ENCODE measurements at regions not wholly inside any gene's neighbourhood (a gene's known extent, or its start where the extent isn't known, plus 50 kb on each side); places are given as distances from the start of the nearest gene placed in this dataset.

DNA sequence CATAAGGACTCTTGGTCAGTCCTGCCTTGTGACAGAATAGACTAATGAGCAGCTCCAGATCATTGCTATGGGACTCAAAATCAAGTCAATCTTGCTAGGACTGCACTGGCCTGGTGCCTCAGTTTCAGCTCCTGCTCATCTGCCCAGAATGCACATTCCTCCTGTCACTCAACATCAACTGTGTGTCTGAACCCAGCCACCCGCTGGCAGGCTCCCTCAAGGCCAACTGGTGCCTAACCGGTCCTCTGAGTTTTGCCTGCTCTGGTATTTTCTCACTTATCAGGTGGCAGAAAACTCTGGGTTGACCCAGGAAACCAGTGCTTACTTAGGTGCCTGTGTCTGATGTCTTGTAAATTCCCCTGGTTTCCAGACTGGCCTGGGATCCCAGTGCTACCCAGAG, 297.7 kb downstream of the DHX35 start:
- no peaks in the 10 kb centered on the region for H3K4me1 ChIP-seq
- H3K36me3 ChIP-seq (replicated peaks in 1 of 2; ENCODE audit: insufficient read depth in 1 of 2, low read depth in 2 of 2): no peaks in the 10 kb centered on the region
- TF ChIP-seq, protein P1, sequence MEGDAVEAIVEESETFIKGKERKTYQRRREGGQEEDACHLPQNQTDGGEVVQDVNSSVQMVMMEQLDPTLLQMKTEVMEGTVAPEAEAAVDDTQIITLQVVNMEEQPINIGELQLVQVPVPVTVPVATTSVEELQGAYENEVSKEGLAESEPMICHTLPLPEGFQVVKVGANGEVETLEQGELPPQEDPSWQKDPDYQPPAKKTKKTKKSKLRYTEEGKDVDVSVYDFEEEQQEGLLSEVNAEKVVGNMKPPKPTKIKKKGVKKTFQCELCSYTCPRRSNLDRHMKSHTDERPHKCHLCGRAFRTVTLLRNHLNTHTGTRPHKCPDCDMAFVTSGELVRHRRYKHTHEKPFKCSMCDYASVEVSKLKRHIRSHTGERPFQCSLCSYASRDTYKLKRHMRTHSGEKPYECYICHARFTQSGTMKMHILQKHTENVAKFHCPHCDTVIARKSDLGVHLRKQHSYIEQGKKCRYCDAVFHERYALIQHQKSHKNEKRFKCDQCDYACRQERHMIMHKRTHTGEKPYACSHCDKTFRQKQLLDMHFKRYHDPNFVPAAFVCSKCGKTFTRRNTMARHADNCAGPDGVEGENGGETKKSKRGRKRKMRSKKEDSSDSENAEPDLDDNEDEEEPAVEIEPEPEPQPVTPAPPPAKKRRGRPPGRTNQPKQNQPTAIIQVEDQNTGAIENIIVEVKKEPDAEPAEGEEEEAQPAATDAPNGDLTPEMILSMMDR (IDR thresholded peaks at IDR 0.05): no peak
- TF ChIP-seq POLR2A (IDR thresholded peaks at IDR 0.05): no peak
- no peaks in the 10 kb centered on the region for H3K27me3 ChIP-seq
- ATAC-seq: no peak
- no peak for DNase-seq
- 21 to 57% methylated on average over 2 of the region's 2 CpGs for WGBS, 2 donors
- H3K9me3 ChIP-seq: no peaks in the 10 kb centered on the region
- H3K27ac ChIP-seq: no peak overlapping the region
- intact Hi-C loops (cut with DNase I): no loop called here
- H3K4me3 ChIP-seq: no peak overlapping the region

DNA sequence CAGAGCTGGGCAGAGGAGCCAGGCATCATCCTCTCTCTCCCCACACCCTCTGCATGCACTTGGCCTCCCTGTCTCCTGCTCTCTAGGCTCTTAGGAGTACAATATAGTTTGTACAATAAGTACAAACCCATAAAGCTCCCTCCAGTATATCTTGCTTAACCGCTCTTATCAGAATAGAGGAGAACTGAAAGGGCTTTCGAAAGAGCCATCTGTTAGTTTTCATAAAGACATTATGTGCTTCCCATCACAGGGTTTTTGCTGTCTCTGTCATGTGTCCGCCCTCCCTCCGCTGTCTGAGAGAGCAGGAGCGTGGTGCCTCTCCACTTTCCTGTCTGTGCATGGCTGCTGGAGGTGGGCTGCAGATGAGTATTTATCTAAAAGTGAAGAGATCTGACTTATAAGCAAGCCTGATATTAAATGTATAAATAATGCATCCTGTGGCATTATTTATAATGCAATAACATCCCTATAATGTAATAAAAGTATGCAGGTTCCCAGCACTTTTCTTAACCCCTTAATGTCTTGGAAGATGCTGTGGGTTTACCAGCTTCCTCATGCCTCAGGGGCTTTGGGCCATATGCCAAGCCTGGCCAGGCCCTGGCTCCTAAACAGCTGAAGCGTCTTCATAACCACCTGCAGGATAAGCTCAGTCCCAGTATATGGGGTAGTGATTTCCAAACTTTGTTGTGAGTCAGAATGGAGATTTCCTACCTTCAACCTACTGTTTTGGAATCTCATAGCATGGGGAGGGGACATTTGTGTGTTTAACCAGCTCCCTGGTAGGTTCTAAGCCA, 297.1 kb downstream of the DHX35 start:
- TF ChIP-seq, protein P1 (IDR thresholded peaks at IDR 0.05): no peak
- no peak for TF ChIP-seq POLR2A (IDR thresholded peaks at IDR 0.05)
- no peaks in the 10 kb centered on the region for H3K4me1 ChIP-seq
- H3K36me3 ChIP-seq (replicated peaks in 1 of 2; ENCODE audit: insufficient read depth in 1 of 2, low read depth in 2 of 2): no peaks in the 10 kb centered on the region
- no peak for DNase-seq
- 66 to 75% methylated on average over 6 of the region's 6 CpGs for WGBS, 2 donors
- no peaks in the 10 kb centered on the region for H3K9me3 ChIP-seq
- no peaks in the 10 kb centered on the region for H3K27me3 ChIP-seq
- intact Hi-C loops (cut with DNase I): no loop called here
- H3K4me3 ChIP-seq: no peak overlapping the region
- no peak for ATAC-seq
- H3K27ac ChIP-seq: no peak overlapping the region

DNA sequence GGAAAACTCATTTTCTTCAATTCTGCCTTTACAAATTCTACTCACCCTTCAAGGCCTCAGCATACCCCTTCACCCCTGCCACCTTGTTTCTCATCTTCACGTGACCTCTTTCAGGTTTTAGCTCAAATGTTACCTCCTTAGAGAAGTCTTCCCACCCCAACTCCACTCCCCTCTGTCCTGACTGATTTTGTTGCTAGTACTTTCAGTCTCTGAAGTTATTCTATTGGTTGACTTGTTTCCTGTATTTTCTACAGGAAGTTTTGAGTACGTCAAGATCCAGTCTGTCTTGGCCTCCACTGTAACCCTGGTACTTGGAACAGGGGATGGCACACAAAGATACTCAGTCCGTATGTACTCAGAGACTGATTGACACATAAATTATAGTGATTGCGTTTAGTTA, 296.1 kb downstream of the DHX35 start:
- Histone ChIP-seq H3K4me1 (no peaks in the 10 kb centered on the region), H3K27me3 (no peaks in the 10 kb centered on the region), H3K9me3 (no peaks in the 10 kb centered on the region), H3K36me3 (replicated peaks in 1 of 2; ENCODE audit: insufficient read depth in 1 of 2, low read depth in 2 of 2) (no peaks in the 10 kb centered on the region), H3K27ac (no peak overlapping the region), H3K4me3 (no peak overlapping the region)
- WGBS, 2 donors: 71 to 78% methylated on average over 4 of the region's 4 CpGs
- DNase-seq (no peak), ATAC-seq (no peak)
- intact Hi-C loops (cut with DNase I): no loop called here
- no peak for TF ChIP-seq POLR2A (IDR thresholded peaks at IDR 0.05)
- TF ChIP-seq, protein P1 (IDR thresholded peaks at IDR 0.05): no peak

DNA sequence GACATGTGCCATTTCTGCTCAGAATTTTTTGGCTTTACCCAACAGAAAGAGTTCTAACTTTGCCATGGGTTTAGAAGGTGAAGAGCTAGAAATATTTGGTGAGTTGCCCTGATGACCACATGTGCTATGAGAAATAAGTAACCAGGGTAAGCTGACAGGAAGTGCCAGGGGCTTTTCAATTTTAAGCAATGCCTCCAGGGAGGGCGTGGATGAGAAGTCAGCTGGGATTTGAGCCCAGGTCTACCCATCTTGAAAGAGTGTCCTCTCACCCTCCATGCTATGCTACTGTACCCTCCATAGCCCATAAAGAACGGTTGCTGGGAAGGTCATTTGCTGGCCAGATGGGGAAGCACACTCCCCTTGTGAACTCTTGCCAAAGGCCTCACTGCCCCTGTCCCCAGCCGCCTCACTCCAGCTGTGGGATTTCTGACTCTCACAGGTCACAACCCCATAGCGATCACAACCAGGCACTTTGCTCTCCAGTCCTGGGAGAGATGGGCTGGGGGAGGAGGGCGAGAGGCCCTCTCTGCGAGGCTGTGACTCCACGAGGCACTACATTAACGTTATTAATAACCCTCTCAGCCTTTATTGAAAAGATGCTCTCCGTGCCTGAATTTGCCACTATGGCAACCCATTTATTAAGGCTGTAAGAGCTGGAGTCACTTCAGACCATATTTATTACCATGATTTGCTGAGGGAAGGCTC, 291.1 kb downstream of the DHX35 start:
- WGBS, 2 donors: 63 to 76% methylated on average over 9 of the region's 9 CpGs
- H3K27me3 ChIP-seq: no peaks in the 10 kb centered on the region
- ATAC-seq (no peak), DNase-seq (no peak)
- TF ChIP-seq, protein P1 (IDR thresholded peaks at IDR 0.05): no peak
- TF ChIP-seq POLR2A (IDR thresholded peaks at IDR 0.05): no peak
- no peaks in the 10 kb centered on the region for H3K36me3 ChIP-seq (replicated peaks in 1 of 2; ENCODE audit: insufficient read depth in 1 of 2, low read depth in 2 of 2)
- H3K9me3 ChIP-seq: no peaks in the 10 kb centered on the region
- H3K27ac ChIP-seq: no peak overlapping the region
- no peak overlapping the region for H3K4me3 ChIP-seq
- intact Hi-C loops (cut with DNase I): no loop called here
- H3K4me1 ChIP-seq: no peaks in the 10 kb centered on the region

Measured in body of pancreas (tissue), 4 donors.